Nephron (organoid): ENCODE measurements at regions not wholly inside any gene's neighbourhood (a gene's known extent, or its start where the extent isn't known, plus 50 kb on each side); places are given as distances from the start of the nearest gene placed in this dataset.
"Not testable (repeated sequence)": the region's sequence is repeated elsewhere in the genome, so short reads cannot be mapped to it uniquely, and the experiment has no call there.

ENCODE experiments used
- H3K27ac Mint-ChIP-seq, 3 experiments: 2 replicates each; pipeline ENCODE4 v1.8.0; 2020; ENCODE audit warnings: mixed read lengths in 3 of 3, mild to moderate bottlenecking in 2 of 3, moderate library complexity in 1 of 3
- H3K27me3 Mint-ChIP-seq: 2 replicates; pipeline ENCODE4 v1.8.0; 2021; ENCODE audit warnings: low read depth, mild to moderate bottlenecking, moderate library complexity, mixed read lengths
- H3K36me3 Mint-ChIP-seq: 2 replicates; pipeline ENCODE4 v1.8.0; 2020; ENCODE audit warnings: low read depth, mixed read lengths
- H3K4me1 Mint-ChIP-seq: 2 replicates; pipeline ENCODE4 v1.8.0; 2020; ENCODE audit warnings: mixed read lengths
- H3K4me3 Mint-ChIP-seq, 3 experiments: 2 replicates each; pipeline ENCODE4 v1.8.0; 2020; ENCODE audit warnings: mild to moderate bottlenecking in 3 of 3, mixed read lengths in 3 of 3, moderate library complexity in 2 of 3
- H3K9me3 Mint-ChIP-seq: 2 replicates; pipeline ENCODE4 v1.8.0; 2020; ENCODE audit warnings: mixed read lengths
- CTCF ChIP-seq, 3 experiments: fragments of 200-600 bp; sonication (generic); IDR thresholded peaks; one replicate each; pipeline ENCODE4 v1.5.0; 2021; ENCODE audit warnings: antibody characterized with exemption in 3 of 3; ENCODE audit not compliant: unreplicated experiment in 3 of 3

GRCh38 chr14:25699981-25700380 lies 650.0 kb upstream of the STXBP6 start:
- no peaks in the 10 kb centered on the region for H3K4me1 Mint-ChIP-seq
- no peak overlapping the region for H3K4me3 Mint-ChIP-seq
- peaks cover 2% of the 10 kb centered on the region for H3K27me3 Mint-ChIP-seq
- H3K36me3 Mint-ChIP-seq = no peaks in the 10 kb centered on the region
- H3K27ac Mint-ChIP-seq = no peak overlapping the region
- no peaks in the 10 kb centered on the region for H3K9me3 Mint-ChIP-seq
- no peak for TF ChIP-seq CTCF (IDR thresholded peaks at IDR 0.05; ENCODE audit: unreplicated experiment in 3 of 3)

- no peak overlapping the region for H3K27ac Mint-ChIP-seq
- no peak for TF ChIP-seq CTCF (IDR thresholded peaks at IDR 0.05; ENCODE audit: unreplicated experiment in 3 of 3)
- no peaks in the 10 kb centered on the region for H3K27me3 Mint-ChIP-seq
- H3K9me3 Mint-ChIP-seq = no peaks in the 10 kb centered on the region
- H3K36me3 Mint-ChIP-seq = no peaks in the 10 kb centered on the region
- H3K4me3 Mint-ChIP-seq = no peak overlapping the region
- no peaks in the 10 kb centered on the region for H3K4me1 Mint-ChIP-seq
These were observed 648.2 kb upstream of the STXBP6 start for GRCh38 chr14:25698111-25698510.

DNA sequence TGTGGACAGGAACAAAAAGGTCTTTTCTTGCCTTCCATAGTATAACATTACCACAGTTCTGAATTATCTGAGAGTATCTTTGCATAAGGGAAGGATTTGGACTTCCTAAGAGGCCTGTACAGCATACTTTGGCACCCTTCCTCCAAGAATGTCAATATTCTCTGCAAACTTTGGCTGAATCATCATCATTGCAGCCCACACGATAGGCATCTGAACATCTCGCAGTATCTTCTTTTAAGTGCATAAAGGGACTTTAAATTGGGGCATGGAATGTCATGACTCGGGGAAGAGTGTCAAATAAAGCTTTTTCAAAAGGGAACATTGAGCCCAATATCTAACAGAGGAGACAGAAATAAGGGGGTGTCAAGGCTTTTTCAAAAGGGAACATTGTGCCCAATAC lies 646.2 kb upstream of the STXBP6 start:
- TF ChIP-seq CTCF (IDR thresholded peaks at IDR 0.05; ENCODE audit: unreplicated experiment in 3 of 3) = no peak
- H3K36me3 Mint-ChIP-seq = no peaks in the 10 kb centered on the region
- H3K4me1 Mint-ChIP-seq = no peaks in the 10 kb centered on the region
- no peaks in the 10 kb centered on the region for H3K9me3 Mint-ChIP-seq
- H3K4me3 Mint-ChIP-seq = no peak overlapping the region
- no peak overlapping the region for H3K27ac Mint-ChIP-seq
- no peaks in the 10 kb centered on the region for H3K27me3 Mint-ChIP-seq

GRCh38 chr14:25685004-25685403 lies 635.1 kb upstream of the STXBP6 start:
- no peaks in the 10 kb centered on the region for H3K27me3 Mint-ChIP-seq
- no peaks in the 10 kb centered on the region for H3K36me3 Mint-ChIP-seq
- no peak for TF ChIP-seq CTCF (IDR thresholded peaks at IDR 0.05; ENCODE audit: unreplicated experiment in 3 of 3)
- H3K4me3 Mint-ChIP-seq = no peak overlapping the region
- H3K27ac Mint-ChIP-seq = no peak overlapping the region
- no peaks in the 10 kb centered on the region for H3K4me1 Mint-ChIP-seq
- no peaks in the 10 kb centered on the region for H3K9me3 Mint-ChIP-seq

DNA sequence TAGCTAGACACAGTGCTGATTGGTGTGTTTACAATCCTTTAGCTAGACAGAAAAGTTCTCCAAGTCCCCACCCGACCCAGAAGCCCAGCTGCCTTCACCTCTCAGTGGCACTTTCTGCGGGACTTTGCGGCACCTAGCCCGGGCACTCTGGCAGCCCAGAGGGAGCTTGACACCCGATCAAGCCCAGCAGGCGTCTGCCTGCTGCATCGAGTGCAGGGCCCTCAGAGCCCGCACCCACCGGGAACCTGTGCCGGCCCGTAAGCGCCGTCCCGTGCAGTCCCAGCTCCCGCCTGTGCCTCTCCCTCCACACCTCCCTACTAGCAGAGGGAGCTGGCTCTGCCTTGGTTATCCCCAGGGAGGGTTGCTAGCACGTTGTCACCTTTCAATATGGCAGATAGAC lies 631.0 kb upstream of the STXBP6 start:
- Mint-ChIP-seq H3K27me3 (no peaks in the 10 kb centered on the region), H3K4me3 (no peak overlapping the region), H3K9me3 (no peaks in the 10 kb centered on the region), H3K27ac (no peak overlapping the region), H3K4me1 (peaks cover 9% of the 10 kb centered on the region), H3K36me3 (no peaks in the 10 kb centered on the region)
- TF ChIP-seq CTCF (IDR thresholded peaks at IDR 0.05; ENCODE audit: unreplicated experiment in 3 of 3) = no peak

- not testable (repeated sequence) for H3K27ac Mint-ChIP-seq, H3K36me3 Mint-ChIP-seq, H3K4me1 Mint-ChIP-seq, H3K27me3 Mint-ChIP-seq, H3K9me3 Mint-ChIP-seq, H3K4me3 Mint-ChIP-seq
These were observed 630.6 kb upstream of the STXBP6 start for GRCh38 chr14:25680511-25680910.

DNA sequence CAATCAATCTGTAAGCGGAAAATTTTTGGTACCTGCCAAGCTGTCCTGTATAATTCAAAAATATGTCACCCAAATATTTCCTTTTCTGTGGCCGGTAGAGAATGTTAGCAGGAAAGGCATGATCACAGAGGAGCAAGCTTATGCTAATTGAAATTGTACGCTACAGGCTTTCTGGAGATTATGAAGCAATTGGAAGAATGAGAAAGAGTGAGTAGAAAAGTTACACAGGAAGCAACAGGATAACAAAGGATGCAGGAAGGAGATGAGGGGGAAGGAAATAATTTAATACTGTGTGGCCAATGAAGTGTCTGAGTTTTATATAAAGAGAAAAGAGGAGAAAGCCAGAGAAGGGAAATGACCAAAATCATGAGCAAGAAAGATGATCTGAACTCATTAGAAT lies 627.2 kb upstream of the STXBP6 start:
- no peak overlapping the region for H3K4me3 Mint-ChIP-seq
- no peaks in the 10 kb centered on the region for H3K9me3 Mint-ChIP-seq
- no peaks in the 10 kb centered on the region for H3K36me3 Mint-ChIP-seq
- H3K27ac Mint-ChIP-seq = no peak overlapping the region
- no peak for TF ChIP-seq CTCF (IDR thresholded peaks at IDR 0.05; ENCODE audit: unreplicated experiment in 3 of 3)
- H3K27me3 Mint-ChIP-seq = no peaks in the 10 kb centered on the region
- peaks cover 9% of the 10 kb centered on the region for H3K4me1 Mint-ChIP-seq
